ENCODE measurements at regions not wholly inside any gene's neighbourhood (a gene's known extent, or its start where the extent isn't known, plus 50 kb on each side); places are given as distances from the start of the nearest gene placed in this dataset.

DNA sequence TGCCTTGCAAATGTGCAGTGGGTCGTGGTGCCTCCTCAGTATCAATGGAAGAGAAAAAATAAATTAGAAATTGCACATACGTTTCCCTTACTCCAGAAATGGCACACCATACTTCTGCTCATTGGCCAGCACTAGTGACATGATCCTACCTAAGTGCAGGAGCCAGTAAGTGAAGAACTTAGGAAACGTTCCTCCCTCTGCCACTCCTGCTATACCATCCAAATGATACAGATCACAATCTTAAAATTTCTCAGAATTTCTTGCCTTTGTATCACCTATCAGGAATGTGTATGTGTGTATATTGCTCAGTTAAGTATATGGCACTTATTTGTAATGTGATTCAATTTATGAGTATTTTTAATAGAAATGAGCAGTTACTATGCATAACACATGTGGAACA, 237.0 kb upstream of the UBE2E3 start:
- ATAC-seq, result no peak

GRCh38 chr2:180742801-180743200, 237.6 kb upstream of the UBE2E3 start:
- no peak for ATAC-seq

More for the DNA sequence above, 237.0 kb upstream of the UBE2E3 start:
- no peak for DNase-seq (ENCODE audit: low spot score)

DNA sequence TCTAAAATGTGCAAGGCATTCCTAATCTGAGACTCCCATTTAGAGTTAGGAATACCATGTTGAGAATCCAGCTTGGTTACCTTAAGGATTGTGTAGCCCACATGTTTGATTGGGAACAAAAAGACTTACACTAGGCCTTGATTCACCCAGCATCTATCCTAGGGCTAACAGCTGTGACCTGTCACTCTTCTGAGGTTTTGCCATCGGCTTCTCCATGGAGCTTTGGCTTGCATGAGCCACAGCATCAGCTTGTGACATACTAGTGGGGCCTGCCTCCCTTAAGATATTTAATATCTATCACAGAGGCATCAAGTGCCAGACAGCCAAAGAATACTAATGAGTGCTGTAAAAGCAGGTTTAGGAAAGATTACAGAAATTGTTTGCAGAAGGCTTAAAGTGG, 241.3 kb upstream of the UBE2E3 start:
- ATAC-seq (no peak), DNase-seq (ENCODE audit: low spot score) (no peak)

More at GRCh38 chr2:180742801-180743200, 237.6 kb upstream of the UBE2E3 start:
- DNase-seq (ENCODE audit: low spot score), result no peak

GRCh38 chr2:180735799-180736198, 244.6 kb upstream of the UBE2E3 start:
- no peak for ATAC-seq
- DNase-seq (ENCODE audit: low spot score), result no peak

GRCh38 chr2:180734382-180734781, 246.0 kb upstream of the UBE2E3 start:
- DNase-seq (ENCODE audit: low spot score), result no peak
- ATAC-seq, result no peak

GRCh38 chr2:180733330-180733729, 247.1 kb upstream of the UBE2E3 start:
- DNase-seq (ENCODE audit: low spot score) (no peak), ATAC-seq (no peak)

DNA sequence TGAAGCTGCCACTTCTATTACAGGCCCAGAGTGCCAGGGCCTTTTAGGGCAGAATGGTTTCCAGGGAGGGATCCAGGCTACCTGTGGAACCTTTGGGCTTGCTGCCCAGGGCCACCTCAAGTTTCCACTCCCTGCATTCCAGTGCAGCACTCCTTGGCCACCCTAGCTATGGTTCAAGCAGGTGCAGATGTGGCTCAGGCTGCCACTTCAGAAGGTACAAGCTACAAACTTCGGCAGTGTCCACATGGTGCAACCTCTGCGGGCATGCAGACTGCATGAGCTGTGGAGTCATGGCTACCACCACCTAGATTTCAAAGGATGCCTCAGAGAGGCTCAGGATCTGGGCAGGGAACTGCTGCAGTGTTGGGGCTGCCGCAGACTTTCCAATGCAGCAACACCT, 248.1 kb upstream of the UBE2E3 start:
- no peak for DNase-seq (ENCODE audit: low spot score)
- ATAC-seq, result no peak

DNA sequence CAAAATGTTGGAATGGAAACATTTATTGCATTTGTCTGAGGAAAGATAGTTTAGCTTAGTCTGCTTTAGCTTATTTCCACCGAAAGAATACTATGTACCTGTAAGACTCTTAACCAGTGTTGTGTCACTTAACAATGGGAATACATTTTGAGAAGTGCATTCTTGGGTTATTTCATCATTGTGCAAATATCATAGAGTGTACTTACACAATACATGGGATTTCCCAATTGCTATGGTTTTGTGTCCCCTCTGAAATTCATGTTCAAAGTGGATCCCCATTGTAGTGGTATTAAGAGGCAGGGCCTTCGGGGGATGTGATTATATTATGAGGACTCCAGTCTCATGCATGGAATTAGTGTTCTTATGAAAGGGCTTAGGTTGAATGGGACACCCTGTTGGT, 249.4 kb upstream of the UBE2E3 start:
- DNase-seq (ENCODE audit: low spot score) (no peak), ATAC-seq (no peak)

GRCh38 chr2:180728928-180729559, 251.4 kb upstream of the UBE2E3 start:
- DNase-seq (ENCODE audit: low spot score) (no peak), ATAC-seq (no peak)

- no peak for DNase-seq (ENCODE audit: low spot score)
- no peak for ATAC-seq
These were observed 256.7 kb upstream of the UBE2E3 start for GRCh38 chr2:180723712-180724111.

- DNase-seq (ENCODE audit: low spot score), result no peak
These were observed 257.7 kb upstream of the UBE2E3 start for GRCh38 chr2:180722551-180723239.

DNA sequence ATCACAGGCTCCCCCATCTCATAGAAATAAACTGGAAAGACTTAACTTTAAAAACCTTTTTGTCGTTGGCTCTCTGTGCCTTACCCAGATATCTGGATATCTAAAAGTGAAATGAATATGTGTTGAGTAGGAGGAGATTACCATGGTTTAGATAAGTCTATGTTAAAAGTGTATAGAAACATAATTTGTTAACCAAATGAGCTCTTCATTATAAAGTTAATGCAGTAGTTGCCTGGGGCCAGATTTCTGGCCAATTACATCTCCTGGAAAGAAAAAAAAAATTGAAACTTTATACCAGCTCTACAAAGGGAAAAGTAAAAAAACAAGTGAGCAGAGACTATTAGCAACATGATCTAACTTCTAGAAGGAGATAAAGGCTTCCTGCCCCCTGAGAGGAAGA, 259.6 kb upstream of the UBE2E3 start:
- DNase-seq (ENCODE audit: low spot score), result no peak
- no peak for ATAC-seq

More at GRCh38 chr2:180722551-180723239, 257.7 kb upstream of the UBE2E3 start:
- ATAC-seq, result peak; percentile 63

GRCh38 chr2:180717588-180717987, 262.8 kb upstream of the UBE2E3 start:
- no peak for ATAC-seq
- DNase-seq (ENCODE audit: low spot score), result no peak

DNA sequence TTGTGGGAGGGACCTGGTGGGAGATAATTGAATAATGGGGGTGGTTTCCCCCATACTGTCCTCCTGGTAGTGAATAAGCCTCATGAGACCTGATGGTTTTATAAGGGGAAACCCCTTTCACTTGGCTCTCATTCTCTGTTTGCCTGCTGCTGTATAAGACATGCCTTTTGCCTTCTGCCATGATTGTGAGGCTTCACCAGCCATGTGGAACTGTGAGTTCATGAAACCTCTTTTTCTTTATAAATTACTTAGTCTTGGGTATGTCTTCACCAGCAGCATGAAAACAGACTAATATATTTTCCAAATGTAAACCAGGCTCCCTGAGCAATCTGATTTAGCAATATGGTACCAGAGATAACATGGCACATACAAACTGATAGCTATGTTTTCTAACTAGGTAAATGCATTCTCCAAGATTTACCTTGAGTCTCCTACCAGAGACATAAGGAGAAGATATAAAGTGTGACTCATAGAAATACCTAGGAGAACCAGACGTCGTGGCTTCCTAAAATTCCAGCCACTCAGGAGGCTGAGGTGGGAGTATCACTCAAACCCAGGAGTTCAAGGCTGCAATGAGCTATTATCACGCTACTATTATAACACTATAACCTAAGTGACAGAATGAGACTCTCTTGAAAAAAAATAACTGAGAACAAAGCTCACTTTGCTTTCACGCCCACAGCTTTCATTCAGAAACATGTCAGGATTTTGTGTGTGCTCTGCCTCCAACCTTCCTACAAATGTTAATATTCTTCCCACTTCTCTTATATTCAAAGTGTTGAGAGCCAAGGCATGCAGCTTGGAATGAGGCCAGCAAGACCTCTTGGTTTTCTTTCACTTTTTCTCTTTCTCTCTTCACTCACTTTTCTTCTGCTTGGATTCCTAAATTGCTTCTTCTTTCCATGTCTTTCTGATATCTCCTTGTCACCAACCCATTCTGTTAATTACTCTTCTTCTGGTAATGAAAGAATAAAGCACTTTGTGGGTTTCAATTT, 263.9 kb upstream of the UBE2E3 start:
- ATAC-seq, result no peak
- no peak for DNase-seq (ENCODE audit: low spot score)

- ATAC-seq (no peak), DNase-seq (ENCODE audit: low spot score) (no peak)
These were observed 265.4 kb upstream of the UBE2E3 start for GRCh38 chr2:180715044-180715443.

GRCh38 chr2:180709392-180710145, 270.8 kb upstream of the UBE2E3 start:
- ATAC-seq (no peak), DNase-seq (ENCODE audit: low spot score) (no peak)

DNA sequence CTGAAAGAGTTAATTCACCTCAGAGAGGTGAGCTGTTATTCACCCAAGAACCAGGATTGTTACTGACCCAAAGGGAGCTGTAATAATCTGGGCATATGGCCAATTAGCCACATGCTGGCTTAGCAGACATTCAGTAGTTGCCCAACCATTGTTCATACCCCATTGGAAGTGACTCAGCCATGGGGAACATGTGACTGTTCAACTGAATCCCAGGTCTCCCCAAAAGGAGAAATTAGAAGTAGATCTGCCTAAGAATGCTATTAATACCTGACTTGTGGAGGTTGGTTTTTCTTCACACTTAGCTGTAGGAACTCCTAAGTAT, 272.6 kb upstream of the UBE2E3 start:
- DNase-seq (ENCODE audit: low spot score), result no peak
- ATAC-seq, result peak; percentile 53

DNA sequence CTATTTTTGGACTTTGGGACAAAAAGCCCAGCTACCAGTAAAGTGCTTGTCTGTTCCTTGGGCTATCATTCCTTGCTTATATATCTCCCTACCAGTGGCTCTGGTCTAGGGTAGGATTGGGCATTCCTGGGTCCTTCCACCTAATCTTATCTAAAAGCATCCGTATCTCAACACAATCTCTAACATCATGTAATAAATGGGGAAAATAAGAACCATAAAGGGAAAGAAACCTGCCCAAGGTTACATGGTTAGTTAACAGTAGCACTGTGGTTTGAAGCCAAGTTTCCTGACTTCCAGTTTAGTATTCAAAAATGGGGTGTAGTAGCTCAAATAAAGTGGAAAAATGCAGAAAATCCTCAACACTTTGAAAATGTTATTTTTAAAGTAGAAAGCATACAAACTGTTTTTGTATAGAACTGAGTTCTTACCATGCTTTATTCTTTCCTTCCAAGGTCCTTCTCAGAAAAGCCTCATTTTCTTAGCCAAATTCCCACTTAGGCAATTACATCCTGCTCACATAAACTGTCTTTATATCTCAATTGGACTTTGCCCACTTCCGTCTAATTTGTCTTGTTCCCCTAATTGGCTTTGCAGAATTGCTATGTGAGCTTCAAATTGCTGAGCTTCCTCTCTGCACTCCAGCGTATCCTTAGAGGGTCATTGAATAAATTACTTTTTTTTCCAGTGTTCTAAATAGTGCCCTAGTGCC, 273.1 kb upstream of the UBE2E3 start:
- no peak for ATAC-seq

GRCh38 chr2:180706694-180707093, 273.7 kb upstream of the UBE2E3 start:
- DNase-seq (ENCODE audit: low spot score), result no peak
- ATAC-seq, result no peak

More for the DNA sequence above, 273.1 kb upstream of the UBE2E3 start:
- DNase-seq (ENCODE audit: low spot score), result no peak

DNA sequence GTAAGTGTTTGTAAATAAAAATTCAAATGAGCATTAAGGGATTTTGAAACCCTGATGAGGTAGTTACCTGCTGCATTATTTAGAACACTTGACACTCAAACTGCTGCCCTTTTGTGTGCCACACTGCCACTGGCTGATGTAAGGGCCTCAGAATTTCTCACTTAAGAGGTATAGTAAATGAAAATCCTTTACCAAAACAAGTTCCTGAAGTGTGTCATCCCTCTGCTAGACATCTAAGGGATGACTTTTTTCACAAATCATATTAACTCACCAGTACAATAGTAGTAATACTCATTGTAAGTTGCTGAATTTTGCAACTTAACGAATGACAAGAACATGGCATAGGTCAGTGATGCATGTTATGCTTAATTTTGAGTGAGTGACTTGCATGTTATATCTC, 274.9 kb upstream of the UBE2E3 start:
- ATAC-seq, result no peak

More for the DNA sequence above, 274.9 kb upstream of the UBE2E3 start:
- DNase-seq (ENCODE audit: low spot score), result no peak
